ENCODE measurements at regions not wholly inside any gene's neighbourhood (a gene's known extent, or its start where the extent isn't known, plus 50 kb on each side); places are given as distances from the start of the nearest gene placed in this dataset.
"Not testable (repeated sequence)": the region's sequence is repeated elsewhere in the genome, so short reads cannot be mapped to it uniquely, and the experiment has no call there.

- Histone ChIP-seq H3K4me2 (ENCODE audit: insufficient read depth, low read length) (no peak overlapping the region), H3K36me3 (ENCODE audit: insufficient read depth, low read length) (no peaks in the 10 kb centered on the region), H3K27me3 (ENCODE audit: insufficient read depth, low read length) (no peaks in the 10 kb centered on the region), H3K79me2 (ENCODE audit: insufficient read depth, low read length) (no peaks in the 10 kb centered on the region), H3K9me3 (ENCODE audit: low read depth, low read length) (no peaks in the 10 kb centered on the region), H3K27ac (ENCODE audit: low read depth, low read length) (no peak overlapping the region), H4K20me1 (ENCODE audit: insufficient read depth, low read length) (no peaks in the 10 kb centered on the region), H2AFZ (ENCODE audit: low read length) (peak overlapping the region; percentile 47), H3K4me1 (ENCODE audit: insufficient read depth, low read length) (no peaks in the 10 kb centered on the region), H3K4me3 (ENCODE audit: insufficient read depth, low read length) (no peak overlapping the region)
- TF ChIP-seq CTCF (IDR thresholded peaks at IDR 0.05; ENCODE audit: extremely low read depth, low read depth, low read length), result no peak
- DNase-seq (ENCODE audit: insufficient read length, low spot score, missing footprints), result no peak
Measured at GRCh38 chr7:68712956-68713495, 885.2 kb upstream of the AUTS2 start.

DNA sequence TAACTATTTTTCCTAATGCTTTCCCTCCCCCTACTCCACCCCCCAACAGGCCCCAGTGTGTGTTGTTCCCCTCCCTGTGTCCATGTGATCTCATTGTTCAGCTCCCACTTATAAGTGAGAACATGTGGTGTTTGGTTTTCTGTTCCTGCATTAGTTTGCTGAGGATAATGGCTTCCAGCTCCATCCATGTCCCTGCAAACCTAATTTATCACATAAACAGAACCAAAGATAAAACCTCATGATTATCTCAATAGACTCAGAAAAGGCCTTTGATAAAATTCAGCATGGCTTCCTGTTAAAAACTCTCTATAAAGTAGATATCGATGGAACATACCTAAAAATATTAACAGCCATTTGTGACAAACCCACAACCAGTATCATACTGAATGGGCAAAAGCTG lies 884.1 kb upstream of the AUTS2 start:
- H3K79me2 ChIP-seq (ENCODE audit: insufficient read depth, low read length); H3K4me3 ChIP-seq (ENCODE audit: insufficient read depth, low read length); H3K36me3 ChIP-seq (ENCODE audit: insufficient read depth, low read length); H2AFZ ChIP-seq (ENCODE audit: low read length); H3K4me2 ChIP-seq (ENCODE audit: insufficient read depth, low read length); H4K20me1 ChIP-seq (ENCODE audit: insufficient read depth, low read length); DNase-seq (ENCODE audit: insufficient read length, low spot score, missing footprints); H3K27me3 ChIP-seq (ENCODE audit: insufficient read depth, low read length); H3K9me3 ChIP-seq (ENCODE audit: low read depth, low read length); H3K4me1 ChIP-seq (ENCODE audit: insufficient read depth, low read length); H3K27ac ChIP-seq (ENCODE audit: low read depth, low read length): not testable (repeated sequence)

DNA sequence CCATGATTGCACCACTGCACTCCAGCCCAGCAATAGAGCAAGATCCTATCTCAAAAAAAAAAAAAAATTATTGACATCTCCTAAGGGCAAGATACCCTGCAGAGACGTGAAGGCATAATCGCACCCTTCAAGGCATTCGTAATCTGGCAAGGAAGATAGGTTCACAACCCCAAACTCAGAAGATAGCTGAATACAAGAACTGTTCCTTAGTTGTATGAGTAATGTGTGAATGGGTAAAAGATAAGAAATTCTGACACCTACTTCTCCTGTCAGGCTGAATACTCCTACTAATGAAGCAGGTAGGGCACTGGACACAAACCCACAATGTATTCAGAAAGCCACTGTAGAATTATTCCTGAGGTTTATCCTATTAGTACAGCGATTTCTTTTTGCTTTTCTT lies 882.4 kb upstream of the AUTS2 start:
- H3K4me1 ChIP-seq (ENCODE audit: insufficient read depth, low read length), result peaks cover 5% of the 10 kb centered on the region
- no peak overlapping the region for H3K27ac ChIP-seq (ENCODE audit: low read depth, low read length)
- DNase-seq (ENCODE audit: insufficient read length, low spot score, missing footprints), result no peak
- no peak overlapping the region for H3K4me3 ChIP-seq (ENCODE audit: insufficient read depth, low read length)
- no peak overlapping the region for H2AFZ ChIP-seq (ENCODE audit: low read length)
- H3K27me3 ChIP-seq (ENCODE audit: insufficient read depth, low read length), result no peaks in the 10 kb centered on the region
- H3K9me3 ChIP-seq (ENCODE audit: low read depth, low read length), result no peaks in the 10 kb centered on the region
- H4K20me1 ChIP-seq (ENCODE audit: insufficient read depth, low read length), result no peaks in the 10 kb centered on the region
- TF ChIP-seq CTCF (IDR thresholded peaks at IDR 0.05; ENCODE audit: extremely low read depth, low read depth, low read length), result no peak
- H3K36me3 ChIP-seq (ENCODE audit: insufficient read depth, low read length), result no peaks in the 10 kb centered on the region
- no peaks in the 10 kb centered on the region for H3K79me2 ChIP-seq (ENCODE audit: insufficient read depth, low read length)
- no peak overlapping the region for H3K4me2 ChIP-seq (ENCODE audit: insufficient read depth, low read length)

GRCh38 chr7:68717176-68717575 lies 881.1 kb upstream of the AUTS2 start:
- TF ChIP-seq CTCF (IDR thresholded peaks at IDR 0.05; ENCODE audit: extremely low read depth, low read depth, low read length), result no peak
- Histone ChIP-seq H3K27me3 (ENCODE audit: insufficient read depth, low read length) (no peaks in the 10 kb centered on the region), H3K9me3 (ENCODE audit: low read depth, low read length) (no peaks in the 10 kb centered on the region), H3K27ac (ENCODE audit: low read depth, low read length) (no peak overlapping the region), H3K79me2 (ENCODE audit: insufficient read depth, low read length) (no peaks in the 10 kb centered on the region), H3K36me3 (ENCODE audit: insufficient read depth, low read length) (no peaks in the 10 kb centered on the region), H3K4me1 (ENCODE audit: insufficient read depth, low read length) (peaks cover 9% of the 10 kb centered on the region), H3K4me3 (ENCODE audit: insufficient read depth, low read length) (no peak overlapping the region), H3K4me2 (ENCODE audit: insufficient read depth, low read length) (no peak overlapping the region), H2AFZ (ENCODE audit: low read length) (no peak overlapping the region), H4K20me1 (ENCODE audit: insufficient read depth, low read length) (no peaks in the 10 kb centered on the region)
- no peak for DNase-seq (ENCODE audit: insufficient read length, low spot score, missing footprints)

All from osteoblast (primary cell).